ENCODE measurements at regions not wholly inside any gene's neighbourhood (a gene's known extent, or its start where the extent isn't known, plus 50 kb on each side); places are given as distances from the start of the nearest gene placed in this dataset.

DNA sequence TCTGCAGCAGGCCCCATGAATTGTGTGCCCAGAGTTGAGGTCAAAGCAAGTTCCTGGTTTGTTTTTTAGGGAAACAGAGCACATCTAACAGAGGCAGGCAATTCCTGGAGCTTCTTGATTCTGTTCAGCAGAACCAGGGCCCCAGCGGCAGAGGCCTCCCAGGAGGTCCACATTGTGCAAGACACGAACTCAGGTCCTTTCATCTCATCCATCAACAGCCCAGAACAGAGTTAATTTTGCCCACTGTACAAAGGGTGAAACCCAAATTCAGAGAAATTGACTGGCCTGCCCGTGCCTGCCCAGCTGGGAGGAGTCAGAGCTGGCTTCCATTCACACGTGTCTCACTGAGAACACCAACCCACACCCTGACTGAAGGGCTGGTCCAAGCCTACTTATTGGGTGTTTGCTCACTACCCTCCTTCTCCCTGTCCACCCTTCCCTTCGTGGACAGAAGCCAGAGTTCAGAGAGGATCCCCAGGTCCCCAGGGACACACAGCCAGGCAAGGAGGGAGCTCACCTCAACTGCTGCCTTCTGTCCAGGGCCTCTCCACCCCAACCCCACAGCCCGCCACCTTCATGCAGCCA is 607.1 kb downstream of the TBC1D22A start:
- 50 to 60% methylated on average over 2 to 6 of the region's 6 CpGs for WGBS, 2 donors
- H3K36me3 ChIP-seq = no peaks in the 10 kb centered on the region
- H3K4me1 ChIP-seq = peaks cover 0 to 9% (median 0%) of the 10 kb centered on the region in 3 donors
- H3K9me3 ChIP-seq = peaks cover 0 to under 1% (median 0%) of the 10 kb centered on the region in 3 donors
- H3K4me3 ChIP-seq = no peak overlapping the region
- intact Hi-C loops (cut with DNase I) = no loop called here
- H3K27me3 ChIP-seq = peaks cover 0 to 46% (median 0%) of the 10 kb centered on the region in 4 donors
- DNase-seq = no peak
- TF ChIP-seq, protein P1, sequence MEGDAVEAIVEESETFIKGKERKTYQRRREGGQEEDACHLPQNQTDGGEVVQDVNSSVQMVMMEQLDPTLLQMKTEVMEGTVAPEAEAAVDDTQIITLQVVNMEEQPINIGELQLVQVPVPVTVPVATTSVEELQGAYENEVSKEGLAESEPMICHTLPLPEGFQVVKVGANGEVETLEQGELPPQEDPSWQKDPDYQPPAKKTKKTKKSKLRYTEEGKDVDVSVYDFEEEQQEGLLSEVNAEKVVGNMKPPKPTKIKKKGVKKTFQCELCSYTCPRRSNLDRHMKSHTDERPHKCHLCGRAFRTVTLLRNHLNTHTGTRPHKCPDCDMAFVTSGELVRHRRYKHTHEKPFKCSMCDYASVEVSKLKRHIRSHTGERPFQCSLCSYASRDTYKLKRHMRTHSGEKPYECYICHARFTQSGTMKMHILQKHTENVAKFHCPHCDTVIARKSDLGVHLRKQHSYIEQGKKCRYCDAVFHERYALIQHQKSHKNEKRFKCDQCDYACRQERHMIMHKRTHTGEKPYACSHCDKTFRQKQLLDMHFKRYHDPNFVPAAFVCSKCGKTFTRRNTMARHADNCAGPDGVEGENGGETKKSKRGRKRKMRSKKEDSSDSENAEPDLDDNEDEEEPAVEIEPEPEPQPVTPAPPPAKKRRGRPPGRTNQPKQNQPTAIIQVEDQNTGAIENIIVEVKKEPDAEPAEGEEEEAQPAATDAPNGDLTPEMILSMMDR (IDR thresholded peaks at IDR 0.05) = no peak
- no peak for TF ChIP-seq POLR2A (IDR thresholded peaks at IDR 0.05)
- H3K27ac ChIP-seq = no peak overlapping the region

DNA sequence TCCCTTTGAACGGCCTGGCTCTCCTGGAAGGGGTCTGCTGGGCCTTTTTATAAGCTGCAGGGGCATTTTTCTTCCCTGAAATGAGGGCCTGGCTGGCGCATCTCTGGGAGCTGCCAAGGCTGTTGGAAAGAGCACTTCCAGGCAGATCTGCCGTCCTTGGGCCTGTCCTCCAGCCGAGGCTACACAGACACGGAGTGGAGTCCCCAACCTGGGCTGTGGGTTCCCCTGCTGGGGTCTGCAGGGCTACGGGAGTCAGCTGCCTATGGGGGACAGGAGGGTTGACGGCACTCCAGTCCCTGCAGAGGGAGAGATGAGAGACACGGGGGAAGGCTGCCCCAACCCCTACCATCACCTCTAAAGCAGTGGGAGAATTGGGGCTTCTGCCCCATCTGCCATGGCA is 606.6 kb downstream of the TBC1D22A start:
- intact Hi-C loops (cut with DNase I) = no loop called here
- H3K27me3 ChIP-seq = peaks cover 0 to 41% (median 0%) of the 10 kb centered on the region in 4 donors
- H3K4me3 ChIP-seq = no peak overlapping the region
- H3K27ac ChIP-seq = no peak overlapping the region
- H3K9me3 ChIP-seq = peaks cover 0 to 6% (median 0%) of the 10 kb centered on the region in 3 donors
- no peaks in the 10 kb centered on the region for H3K36me3 ChIP-seq
- WGBS, 2 donors = 50% methylated on average over 2 of the region's 8 CpGs; no CpG with 5 or more reads in 1 of the 2 donors
- H3K4me1 ChIP-seq = peaks cover 0 to 9% (median 0%) of the 10 kb centered on the region in 3 donors
- TF ChIP-seq POLR2A (IDR thresholded peaks at IDR 0.05) = no peak
- TF ChIP-seq, protein P1 (IDR thresholded peaks at IDR 0.05) = no peak
- no peak for DNase-seq

DNA sequence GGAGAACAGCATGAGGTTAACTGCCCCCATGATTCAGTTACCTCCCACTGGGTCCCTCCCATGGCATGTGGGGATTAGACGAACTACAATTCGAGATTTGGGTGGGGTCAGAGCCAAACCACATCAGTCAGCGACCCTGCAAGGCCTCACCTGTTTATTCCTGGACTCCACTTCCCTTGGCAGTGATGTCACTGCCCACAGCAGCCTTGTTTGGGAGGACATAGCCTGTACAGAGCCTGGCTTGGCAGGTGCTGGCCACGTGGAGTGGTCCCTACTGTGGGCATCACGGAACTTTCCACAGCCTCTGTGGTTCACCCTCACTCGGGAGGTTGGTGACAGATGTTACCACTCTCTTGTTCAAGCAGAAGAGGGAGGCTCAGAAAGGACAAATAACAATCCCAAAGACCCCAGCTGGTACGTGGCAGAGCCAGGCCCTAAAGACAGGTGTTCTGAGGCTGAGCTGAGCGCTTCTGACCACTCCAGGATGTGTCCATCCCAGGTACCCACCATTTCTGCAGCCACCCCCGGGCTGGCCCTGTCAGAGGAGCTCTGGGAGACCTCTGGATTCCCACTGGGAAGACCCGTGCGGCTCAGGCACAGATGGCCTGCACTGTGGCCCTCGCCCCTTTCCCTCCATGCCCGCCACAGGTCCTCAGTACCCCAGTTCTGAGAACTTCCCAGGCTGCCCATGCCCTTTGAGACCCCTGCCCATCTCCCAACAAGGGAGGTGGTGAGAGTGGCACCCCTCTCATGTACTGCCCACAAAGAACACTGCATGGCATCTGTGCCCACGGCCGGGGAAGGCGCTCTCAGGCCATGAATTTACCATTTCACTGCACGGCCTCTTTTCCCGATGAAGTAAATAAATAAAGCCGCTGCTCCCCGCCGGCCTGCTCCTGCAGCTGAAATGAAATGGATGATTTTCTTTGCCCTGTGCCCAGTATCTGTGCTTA is 605.8 kb downstream of the TBC1D22A start:
- Histone ChIP-seq H3K36me3 (no peaks in the 10 kb centered on the region), H3K27me3 (peaks cover 0 to 34% (median 0%) of the 10 kb centered on the region in 4 donors), H3K4me3 (no peak overlapping the region), H3K27ac (no peak overlapping the region), H3K9me3 (peaks cover 0 to 7% (median 0%) of the 10 kb centered on the region in 3 donors), H3K4me1 (peaks cover 0 to 9% (median 0%) of the 10 kb centered on the region in 3 donors)
- no peak for DNase-seq
- WGBS, 2 donors = 65 to 91% methylated on average over 8 to 12 of the region's 21 CpGs
- intact Hi-C loops (cut with DNase I) = no loop called here
- TF ChIP-seq POLR2A (IDR thresholded peaks at IDR 0.05) = no peak
- TF ChIP-seq, protein P1 (IDR thresholded peaks at IDR 0.05) = no peak

DNA sequence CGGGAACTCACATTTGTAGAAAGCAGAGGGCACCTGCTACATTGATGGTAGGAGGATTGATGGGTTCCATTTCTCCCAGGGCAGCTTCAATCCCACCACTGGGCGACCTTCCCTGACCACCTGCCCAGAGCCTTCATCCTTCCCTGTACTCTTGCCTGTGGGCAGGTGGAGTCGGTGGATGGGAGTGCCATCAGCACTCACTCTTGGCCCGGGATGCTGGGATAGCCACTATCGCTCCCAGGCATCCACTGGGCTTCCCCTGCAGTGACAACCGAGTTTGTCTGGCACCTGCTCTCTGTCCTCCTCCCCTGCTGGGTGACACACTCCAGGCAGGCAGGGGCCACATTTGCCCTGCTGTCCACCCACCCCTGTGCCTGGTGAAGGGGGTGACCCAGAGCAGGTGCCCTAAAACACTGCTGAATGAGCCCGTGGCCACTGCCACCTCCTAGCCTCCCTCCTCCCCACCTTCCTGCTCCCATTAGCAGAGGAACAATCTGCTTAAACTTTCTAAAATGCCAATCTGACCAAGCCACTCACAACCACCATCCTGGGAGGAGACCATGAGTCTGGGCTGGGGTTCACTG is 604.7 kb downstream of the TBC1D22A start:
- H3K9me3 ChIP-seq = peaks cover 0 to 8% (median 0%) of the 10 kb centered on the region in 3 donors
- TF ChIP-seq POLR2A (IDR thresholded peaks at IDR 0.05) = no peak
- TF ChIP-seq, protein P1 (IDR thresholded peaks at IDR 0.05) = no peak
- no peak overlapping the region for H3K27ac ChIP-seq
- WGBS, 2 donors = 59 to 75% methylated on average over 5 to 7 of the region's 7 CpGs
- peaks cover 0 to 9% (median 0%) of the 10 kb centered on the region in 3 donors for H3K4me1 ChIP-seq
- no peaks in the 10 kb centered on the region for H3K36me3 ChIP-seq
- H3K27me3 ChIP-seq = peaks cover 0 to 25% (median 0%) of the 10 kb centered on the region in 4 donors
- intact Hi-C loops (cut with DNase I) = no loop called here
- no peak overlapping the region for H3K4me3 ChIP-seq
- no peak for DNase-seq

All from esophagus squamous epithelium (tissue), 5 donors.